IMR-90 (cell line): ENCODE measurements at regions not wholly inside any gene's neighbourhood (a gene's known extent, or its start where the extent isn't known, plus 50 kb on each side); places are given as distances from the start of the nearest gene placed in this dataset.

ENCODE experiments used
- BHLHE40 ChIP-seq: fragments of 150-350 bp; IDR thresholded peaks from 2 replicates; pipeline ENCODE4 v1.6.1; 2016; ENCODE audit warnings: mild to moderate bottlenecking, low read depth, low read length
- CTCF ChIP-seq: conservative IDR thresholded peaks from 2 replicates; pipeline ENCODE4 v1.5.1; 2012; ENCODE audit warnings: mild to moderate bottlenecking, low read depth, low read length, improper control_type of control experiment
- MXI1 ChIP-seq: IDR thresholded peaks from 2 replicates; pipeline ENCODE4 v1.6.1; 2012; ENCODE audit warnings: low read depth, mild to moderate bottlenecking, low read length, moderate library complexity, borderline replicate concordance
- SMC3 ChIP-seq: fragments of 150-350 bp; IDR thresholded peaks from 2 replicates; pipeline ENCODE4 v1.6.1; 2016; ENCODE audit warnings: low read depth, mild to moderate bottlenecking, antibody characterized with exemption, low read length, moderate library complexity

- TF ChIP-seq CTCF (no peak), SMC3 (no peak), MXI1 (no peak), BHLHE40 (no peak)
Measured at GRCh38 chr2:8110716-8111115, 571.1 kb upstream of the ID2 start.
